SKM-1 treated with dmso at 0.1 percent for 144 hours (cell line): ENCODE measurements at regions not wholly inside any gene's neighbourhood (a gene's known extent, or its start where the extent isn't known, plus 50 kb on each side); places are given as distances from the start of the nearest gene placed in this dataset.
"Not testable (repeated sequence)": the region's sequence is repeated elsewhere in the genome, so short reads cannot be mapped to it uniquely, and the experiment has no call there.

ENCODE experiments used
- DNase-seq: peaks from one replicate; lab custom pipeline; 2025; ENCODE audit not compliant: unreplicated experiment; lab: John Stamatoyannopoulos, UW

DNA sequence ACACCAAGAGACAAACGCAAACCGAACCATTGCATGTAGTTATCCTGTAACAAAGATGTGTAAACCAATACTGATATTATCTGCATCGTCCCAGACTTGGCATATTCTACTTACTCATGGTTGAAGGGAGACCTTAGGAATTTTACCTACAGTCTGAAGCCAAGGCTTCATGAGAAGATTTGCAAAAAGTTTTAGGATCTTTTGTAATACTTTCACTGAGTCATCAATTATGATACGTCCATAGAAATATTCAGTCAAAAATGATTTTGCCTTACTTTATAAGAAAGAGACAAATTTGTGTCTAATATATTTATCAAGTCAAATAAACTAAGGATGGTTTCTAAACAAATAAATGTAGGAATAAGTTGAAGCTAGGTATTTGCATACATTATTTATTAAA lies 1176.1 kb upstream of the ADGRL2 start:
- DNase-seq, result no peak

DNA sequence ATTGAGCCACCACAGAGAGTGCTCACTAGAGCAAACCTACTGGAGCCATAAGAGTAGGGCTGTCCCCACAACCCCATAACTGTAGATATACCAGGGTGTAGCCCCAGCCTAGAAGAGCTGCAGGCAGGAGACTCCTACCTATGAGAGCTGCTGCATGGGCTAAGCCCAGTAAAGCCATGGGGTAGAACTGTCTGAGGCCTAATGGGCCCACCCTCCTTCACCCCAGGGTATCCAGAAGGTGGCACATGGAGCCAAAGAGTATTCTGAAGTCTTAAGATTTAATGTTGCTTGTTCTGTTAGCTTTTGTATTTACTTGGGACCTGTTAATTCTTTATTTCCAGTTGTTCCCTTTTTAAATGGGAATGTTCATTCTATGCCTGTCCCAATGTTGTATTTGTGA lies 1193.7 kb upstream of the ADGRL2 start:
- DNase-seq, result no peak

DNA sequence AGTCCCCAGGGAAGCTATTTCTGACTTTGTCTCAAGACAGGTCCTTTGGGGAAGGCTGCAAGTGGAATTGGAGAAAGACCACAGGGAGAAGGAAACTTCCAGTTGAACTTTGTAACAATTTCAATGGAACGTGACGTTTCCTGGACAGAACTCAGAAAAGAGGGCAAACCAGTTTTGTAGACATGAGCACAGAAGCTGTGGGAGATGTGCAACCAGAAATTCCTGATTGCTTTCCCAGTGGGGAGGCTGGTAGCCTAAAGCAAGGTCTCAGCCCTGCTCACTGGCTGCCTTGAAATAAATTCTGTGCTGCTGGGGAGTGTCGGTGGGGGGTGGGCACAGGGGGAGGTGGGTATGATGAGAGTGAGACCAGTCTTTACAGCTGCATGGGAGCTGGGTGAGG lies 1206.7 kb upstream of the ADGRL2 start:
- no peak for DNase-seq

DNA sequence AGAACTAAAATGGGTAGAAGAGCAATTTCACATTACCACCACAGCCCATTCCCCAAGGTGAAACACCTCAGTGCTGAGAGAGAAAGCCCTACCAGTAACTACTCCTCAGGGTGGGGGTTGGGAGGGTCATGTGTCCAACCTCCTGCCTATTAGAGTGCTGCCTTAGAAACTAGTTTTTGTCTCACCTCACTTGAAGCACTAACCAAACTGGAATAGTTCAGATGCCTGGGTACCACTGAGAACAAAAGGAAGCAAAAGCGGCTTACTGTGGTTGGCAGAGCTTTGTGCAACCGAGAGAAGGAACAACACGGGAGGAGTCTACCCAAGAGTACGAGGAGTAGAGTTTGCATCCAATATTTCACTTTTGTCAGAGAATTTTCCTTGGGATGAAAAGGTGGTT lies 1207.5 kb upstream of the ADGRL2 start:
- DNase-seq, result no peak

DNA sequence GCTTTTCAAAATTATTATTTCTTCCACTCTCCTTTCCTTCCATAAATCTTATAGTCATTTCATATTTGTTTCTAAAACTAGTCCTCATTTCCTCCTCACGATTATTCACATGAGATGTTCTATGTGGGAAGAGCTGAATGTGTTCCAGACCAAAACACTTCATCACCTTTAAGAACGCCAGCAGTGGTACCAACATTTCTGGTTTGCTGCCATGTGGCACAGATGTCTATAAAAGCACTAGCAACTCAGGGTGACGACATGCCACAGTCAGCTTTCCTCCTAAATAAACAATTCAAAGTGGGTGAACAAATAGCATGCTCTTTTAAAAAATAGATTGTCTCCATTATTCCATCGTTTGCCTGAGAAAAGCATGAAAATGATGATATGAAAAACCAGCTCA lies 1217.8 kb upstream of the ADGRL2 start:
- DNase-seq, result no peak

DNA sequence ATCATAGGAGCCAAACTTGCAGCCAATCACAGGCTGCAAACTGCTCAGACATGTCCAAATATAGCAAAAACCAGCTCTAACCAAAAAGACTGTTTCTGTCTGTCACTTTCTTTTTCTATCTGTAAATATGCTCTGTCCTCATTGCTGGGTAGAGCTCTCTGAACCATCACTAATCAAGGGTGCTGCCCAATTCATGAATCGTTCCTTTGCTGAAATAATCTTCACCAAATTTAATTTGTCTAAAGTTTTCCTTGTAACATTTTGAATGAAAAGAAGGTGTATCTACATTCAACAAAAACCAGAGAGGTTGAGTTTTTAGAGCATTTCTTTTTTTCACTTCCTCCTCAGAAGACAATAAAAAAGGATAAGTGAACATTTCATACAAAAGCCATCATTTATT lies 1221.7 kb upstream of the ADGRL2 start:
- no peak for DNase-seq

DNA sequence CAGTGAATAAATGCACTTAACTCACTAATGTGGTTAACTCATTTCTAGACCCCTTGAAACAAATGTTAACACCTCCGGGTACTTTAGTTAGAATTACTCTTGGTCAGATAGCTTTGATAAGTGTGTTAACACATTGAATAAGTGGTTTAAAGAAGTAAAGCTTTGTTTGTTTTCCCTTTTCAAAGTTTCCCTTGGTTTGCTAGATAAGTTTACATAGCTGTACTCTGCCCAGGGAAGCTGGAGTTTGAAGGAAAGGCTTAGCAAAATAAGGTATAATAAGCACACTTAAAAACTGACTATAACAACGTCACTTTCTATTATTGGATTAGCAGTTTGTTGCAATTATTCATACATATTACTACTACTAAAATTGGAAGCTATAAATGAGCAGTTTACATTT lies 1233.9 kb upstream of the ADGRL2 start:
- no peak for DNase-seq

DNA sequence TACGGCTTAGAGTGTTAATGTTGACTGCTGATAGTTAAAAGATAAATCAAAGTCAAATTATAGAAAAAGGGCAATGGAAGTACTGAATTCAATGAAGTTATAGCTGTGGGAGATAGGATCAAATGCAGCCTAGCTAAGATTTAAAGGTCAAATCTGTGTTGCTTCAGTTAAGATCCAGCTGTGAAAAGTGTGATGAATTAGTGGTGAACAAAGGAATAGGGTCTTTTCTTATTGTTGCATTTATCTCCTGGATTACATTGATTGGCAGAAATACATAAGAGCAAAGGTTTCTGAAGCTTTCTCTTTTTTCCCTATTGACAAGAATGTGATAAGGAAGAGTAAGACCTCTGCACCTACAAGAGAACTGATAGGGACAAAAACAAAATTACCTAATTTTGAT lies 1234.6 kb upstream of the ADGRL2 start:
- DNase-seq, result no peak

DNA sequence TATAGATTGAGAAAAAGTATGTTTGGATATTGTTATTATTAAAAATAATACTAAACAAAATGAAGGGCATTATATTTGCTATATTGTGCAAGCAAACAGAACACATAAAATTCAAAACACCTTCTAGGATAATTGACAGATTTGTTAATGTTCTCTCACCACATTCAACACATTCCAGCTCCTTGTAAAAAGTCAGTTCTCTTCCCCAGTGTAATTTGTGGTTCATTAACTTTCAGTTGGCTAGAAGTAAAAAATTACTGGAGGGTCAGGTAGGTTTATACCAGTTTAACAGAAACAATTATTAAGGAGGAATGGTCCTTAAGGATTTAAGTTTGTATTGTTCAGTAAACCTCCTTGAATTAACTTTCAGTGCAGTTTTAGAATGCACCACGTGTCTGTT lies 1235.3 kb upstream of the ADGRL2 start:
- DNase-seq, result no peak

DNA sequence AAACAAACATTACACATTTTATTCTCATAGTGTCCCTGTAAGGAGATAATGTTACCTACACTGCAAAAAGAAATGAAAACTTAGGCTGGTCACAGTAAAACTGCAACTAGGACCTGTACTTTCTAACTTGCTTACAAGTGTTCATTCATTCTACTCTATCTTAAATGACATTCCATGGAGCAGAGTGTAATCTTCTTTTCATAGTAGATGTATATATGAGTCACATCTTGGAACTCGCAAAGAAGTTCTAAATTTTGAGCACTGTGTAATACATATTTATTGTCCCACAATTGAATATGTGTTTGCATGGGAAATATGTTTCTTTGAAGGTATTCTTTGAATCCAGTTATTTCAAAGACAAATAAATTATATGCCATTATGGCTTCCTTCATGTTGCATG lies 1258.5 kb upstream of the ADGRL2 start:
- no peak for DNase-seq

DNA sequence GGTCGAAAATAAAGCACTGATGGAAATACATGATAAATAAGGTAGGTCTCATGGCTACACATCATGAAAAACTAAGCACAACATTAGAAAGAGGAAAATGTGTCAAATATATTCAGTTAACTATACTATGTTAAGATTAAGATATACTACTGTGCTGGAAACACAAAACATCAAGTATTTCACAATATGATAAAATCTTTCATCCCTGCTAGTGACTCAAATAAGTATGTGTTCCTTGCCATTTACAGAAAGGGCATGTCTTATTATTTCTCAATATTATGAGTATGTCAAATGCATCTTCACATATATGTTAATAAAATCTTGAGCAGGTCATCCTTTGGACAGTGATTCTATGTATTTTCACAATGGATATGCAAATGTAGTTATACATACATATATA lies 1260.1 kb upstream of the ADGRL2 start:
- DNase-seq, result no peak

DNA sequence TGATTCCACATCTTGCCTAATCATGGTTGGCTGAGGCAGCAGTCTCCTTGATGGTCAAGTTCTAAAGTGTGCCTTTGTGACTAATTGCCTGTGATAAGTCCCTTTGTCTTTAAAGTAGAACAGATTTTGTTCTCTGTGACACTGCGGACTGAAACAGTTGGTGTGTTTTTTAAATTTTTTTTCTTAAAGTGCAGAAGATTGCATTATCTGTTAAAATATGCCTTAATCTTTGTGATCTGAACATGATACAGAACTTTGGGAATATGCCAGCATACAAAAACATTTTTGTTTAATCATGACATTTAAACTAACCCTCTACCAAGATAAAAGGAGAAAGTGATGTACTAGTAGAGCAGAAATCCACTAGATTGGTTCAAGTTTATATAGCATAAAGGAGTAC lies 1260.6 kb upstream of the ADGRL2 start:
- DNase-seq, result no peak

DNA sequence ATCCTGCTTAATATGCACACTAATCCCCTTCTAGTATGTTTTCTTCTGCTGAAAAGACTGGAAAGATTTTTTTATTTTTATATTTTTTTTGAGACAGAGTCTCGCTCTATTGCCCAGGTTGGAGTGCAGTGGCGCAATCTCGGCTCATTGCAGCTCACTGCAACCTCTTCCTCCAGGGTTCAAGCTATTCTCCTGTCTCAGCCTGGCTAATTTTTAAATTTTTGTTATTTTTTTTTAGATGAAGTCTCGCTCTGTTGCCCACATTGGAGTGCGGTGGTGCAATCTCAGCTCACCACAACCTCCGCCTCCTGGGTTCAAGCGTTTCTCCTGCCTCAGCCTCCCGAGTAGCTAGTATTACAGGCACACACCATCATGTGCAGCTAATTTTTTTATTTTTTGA lies 1261.4 kb upstream of the ADGRL2 start:
- not testable (repeated sequence) for DNase-seq

DNA sequence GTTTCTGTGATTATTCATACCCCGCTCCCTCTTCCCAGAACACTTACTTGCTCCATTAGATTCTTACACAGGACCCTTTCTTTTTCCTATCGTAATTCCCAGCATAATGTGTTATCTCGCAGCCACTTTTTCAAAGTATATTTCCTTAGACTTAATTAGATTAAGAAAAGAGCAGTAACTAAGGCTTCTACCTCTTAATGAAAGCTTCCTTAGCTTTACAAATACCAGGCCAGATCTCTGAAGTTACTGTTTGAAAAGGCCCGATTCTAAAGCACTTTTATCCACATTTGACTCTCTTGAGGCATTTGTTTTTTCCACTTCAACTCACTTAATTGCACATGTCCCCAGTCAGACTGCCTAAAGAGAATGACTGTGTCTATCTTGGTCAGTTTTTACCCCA lies 1264.3 kb upstream of the ADGRL2 start:
- DNase-seq, result no peak

DNA sequence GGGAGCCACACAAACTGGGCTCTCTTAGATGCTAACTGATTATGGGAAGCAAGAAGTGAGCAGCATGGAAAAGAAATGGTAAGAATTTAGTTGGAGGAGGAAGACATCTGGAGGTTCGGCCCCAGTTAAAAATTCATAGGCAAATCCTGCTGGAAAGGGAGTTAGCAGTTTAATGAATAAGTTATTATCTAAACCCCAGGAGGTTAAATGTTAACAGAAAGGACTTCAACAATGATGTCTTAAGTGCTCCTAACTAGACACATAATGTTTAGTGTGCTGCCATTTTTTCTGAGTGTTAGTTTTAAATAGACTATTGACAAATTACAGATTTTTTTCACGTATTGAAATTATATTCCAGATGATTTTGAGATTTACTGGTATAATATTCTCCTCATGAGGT lies 1265.3 kb upstream of the ADGRL2 start:
- DNase-seq, result no peak

DNA sequence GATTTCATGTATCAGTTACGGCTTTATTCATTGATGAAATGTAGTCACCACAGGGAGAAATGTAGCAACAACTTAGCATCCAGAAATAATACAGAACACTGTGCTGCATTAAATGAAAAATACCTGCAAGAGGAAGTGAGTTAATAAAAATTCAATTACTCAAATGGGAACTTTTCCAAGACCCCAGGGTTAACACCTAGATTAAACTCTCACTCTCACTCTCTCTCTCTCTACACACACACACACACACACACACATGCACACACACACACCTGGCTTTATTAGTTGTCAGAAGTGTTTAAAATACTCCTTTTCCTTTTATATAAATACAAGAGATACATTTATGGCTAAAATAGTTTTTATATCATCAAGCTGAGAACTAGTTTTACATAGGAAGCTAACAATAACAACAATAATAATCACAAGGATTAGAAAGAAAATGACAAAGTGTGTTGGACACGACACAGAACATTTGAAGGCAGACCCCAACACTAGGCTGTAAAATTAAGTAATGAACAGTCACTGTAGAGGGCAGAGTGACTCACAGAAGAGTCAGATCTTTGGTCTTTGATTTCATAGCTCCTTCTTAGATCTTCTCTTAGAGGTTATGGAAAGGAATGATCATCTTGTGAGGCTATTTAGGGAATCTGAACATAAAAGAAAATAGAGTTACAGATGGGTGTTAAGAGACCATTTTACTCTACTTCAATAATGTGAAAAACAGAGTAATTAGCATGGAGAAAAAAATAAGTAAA lies 1266.0 kb upstream of the ADGRL2 start:
- no peak for DNase-seq

DNA sequence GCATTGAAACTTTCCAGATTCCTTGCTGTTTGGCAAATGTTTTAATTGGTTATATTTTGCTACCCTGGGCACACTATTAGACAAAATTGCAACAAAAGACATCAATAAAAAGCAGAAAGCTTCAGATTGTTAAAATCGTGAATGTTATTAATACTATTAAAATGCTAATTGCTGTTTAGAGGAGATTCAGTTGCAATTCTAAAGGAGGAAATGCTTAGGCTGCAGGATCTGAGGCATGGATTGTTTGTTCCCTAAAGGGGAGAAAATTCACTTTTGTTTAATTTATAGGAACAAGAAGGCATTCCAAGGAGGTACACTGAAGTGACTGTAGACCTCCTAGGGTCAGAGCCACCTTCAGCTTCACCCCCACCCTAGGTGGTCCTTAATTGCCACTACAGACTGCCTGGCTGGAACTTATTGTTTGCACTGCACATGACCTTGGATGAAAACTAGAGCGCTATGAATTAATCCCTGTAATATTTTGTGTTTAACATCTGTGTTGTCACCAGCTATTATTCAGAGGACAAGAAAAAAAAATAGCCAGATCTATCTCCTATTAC lies 1266.9 kb upstream of the ADGRL2 start:
- no peak for DNase-seq

DNA sequence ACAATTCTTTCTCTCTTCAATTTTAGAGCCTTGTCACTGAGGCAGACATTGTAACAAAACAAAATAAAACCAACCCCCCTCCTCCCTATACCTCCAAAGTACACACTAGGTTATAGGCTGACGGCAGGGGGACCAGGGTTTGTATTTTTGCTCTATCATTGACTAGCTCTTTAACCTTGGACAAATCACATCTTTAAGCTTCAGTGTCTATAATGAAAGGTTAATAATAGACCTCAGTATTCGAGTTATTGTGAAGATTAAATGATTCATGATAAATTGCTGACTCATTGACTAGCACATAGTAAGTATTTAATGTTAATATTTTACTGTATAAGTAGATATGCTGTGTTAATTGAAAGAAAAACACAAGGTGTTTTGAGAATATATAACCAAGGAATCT lies 1267.6 kb upstream of the ADGRL2 start:
- no peak for DNase-seq

DNA sequence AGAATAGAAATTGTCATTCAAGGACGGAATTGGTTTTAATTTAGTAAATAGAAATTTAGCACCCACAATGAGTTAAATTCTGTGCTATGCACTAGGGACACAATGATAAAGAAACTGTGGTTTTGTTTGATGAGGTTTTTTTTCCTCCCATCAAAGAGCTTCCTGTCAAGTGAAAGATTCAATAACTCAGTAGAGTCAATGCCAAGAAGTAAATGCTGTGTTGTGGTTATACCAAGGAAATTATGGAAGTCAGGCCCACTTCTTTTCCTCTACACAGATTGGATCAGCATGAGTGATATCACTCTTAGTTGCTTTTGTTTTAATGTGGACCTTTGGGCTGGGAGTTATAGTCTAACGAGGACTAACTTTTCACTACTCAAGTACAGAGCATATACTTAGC lies 1269.6 kb upstream of the ADGRL2 start:
- DNase-seq, result no peak

DNA sequence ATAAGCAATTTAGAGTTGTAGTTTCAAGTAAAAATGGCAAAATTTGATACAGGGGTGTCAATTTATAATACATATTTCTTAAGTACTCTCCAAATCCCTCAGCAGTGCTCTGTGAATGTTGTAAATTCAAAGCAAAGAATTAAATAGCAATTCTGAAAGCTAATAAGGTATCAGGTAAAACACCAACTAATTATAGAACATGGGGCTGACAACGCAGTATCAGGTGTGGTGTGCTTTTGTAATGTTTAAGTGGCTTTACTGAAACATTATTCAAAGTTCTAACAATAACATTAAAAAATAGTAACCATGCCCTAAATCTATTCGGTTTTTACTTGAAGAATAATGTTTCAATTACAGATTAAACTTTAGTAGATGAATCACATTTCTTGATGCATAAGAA lies 1271.2 kb upstream of the ADGRL2 start:
- DNase-seq, result no peak

DNA sequence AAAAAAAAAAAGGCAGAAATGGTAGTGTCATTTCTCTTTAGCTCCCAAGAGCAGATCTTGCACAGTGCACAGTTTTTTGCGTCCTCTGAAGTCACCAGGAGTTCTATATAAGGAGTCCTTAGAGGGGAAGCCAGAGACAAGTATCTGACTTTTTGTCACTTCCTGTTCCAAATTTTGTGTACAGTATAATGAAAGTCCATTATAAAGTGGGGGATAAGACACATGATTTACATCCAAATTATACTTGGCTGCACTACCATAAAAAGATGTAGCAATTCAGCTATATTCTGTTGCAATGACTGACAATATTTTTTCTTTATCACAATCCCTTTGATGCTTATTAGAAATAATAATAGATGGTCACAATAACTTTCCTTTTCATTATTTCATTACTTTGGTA lies 1276.9 kb upstream of the ADGRL2 start:
- DNase-seq, result no peak

DNA sequence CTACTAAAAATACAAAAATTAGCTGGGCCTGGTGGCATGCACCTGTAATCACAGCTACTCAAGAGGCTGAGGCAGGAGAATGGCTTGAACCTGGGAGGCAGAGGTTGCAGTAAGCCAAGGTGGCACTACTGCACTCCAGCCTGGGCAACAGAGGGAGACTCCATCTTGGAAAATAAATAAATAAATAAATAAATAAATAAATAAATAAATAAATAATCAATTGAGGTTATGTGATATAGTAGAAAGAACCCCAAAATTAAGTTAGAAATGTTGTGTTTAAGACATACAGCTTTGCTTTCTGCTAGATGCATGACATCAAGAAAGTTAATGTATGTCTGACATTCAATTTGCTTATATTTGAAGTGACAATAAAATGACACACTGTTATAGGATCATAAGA lies 1277.7 kb upstream of the ADGRL2 start:
- not testable (repeated sequence) for DNase-seq

DNA sequence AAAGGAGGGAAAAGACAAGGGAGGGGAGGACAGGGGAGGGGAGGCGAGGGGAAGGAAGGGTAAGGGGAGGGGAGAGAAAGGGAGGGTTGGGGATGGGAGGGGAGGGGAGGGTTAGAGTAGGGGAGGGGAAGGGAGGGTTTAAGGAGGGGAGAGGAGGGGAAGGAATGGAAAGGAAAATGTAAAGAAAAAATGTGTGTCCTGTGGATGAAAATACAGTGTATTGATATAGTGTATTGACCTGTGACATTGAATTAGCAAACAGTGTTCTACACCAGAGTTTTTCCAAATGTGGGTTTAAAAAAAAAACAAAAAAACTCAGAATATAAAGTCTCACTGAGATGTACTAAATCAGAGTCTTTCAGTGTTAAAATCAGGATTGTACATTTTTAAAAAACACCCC lies 1279.8 kb upstream of the ADGRL2 start:
- no peak for DNase-seq
